ENCODE measurements at regions not wholly inside any gene's neighbourhood (a gene's known extent, or its start where the extent isn't known, plus 50 kb on each side); places are given as distances from the start of the nearest gene placed in this dataset.

- no peak for TF ChIP-seq EP300 (IDR thresholded peaks at IDR 0.05; ENCODE audit: borderline replicate concordance)
- TF ChIP-seq CEBPB (IDR thresholded peaks at IDR 0.05) = no peak
- no peak for TF ChIP-seq EGR1 (IDR thresholded peaks at IDR 0.05)
- no peak for TF ChIP-seq TAF1 (IDR thresholded peaks at IDR 0.05; ENCODE audit: low read depth)
Measured at GRCh38 chr11:70530010-70530409, 131.7 kb downstream of the CTTN start.
